Pancreas (tissue), 10 donors: ENCODE measurements at regions not wholly inside any gene's neighbourhood (a gene's known extent, or its start where the extent isn't known, plus 50 kb on each side); places are given as distances from the start of the nearest gene placed in this dataset.

Experiments
- ATAC-seq, 4 donors: fragments of 200-7000 bp; cut with Tn5 transposase; one replicate each; pipeline versions ENCODE4 v1.8.0 to v1.9.1; 2020; ENCODE audit warnings: mild to moderate bottlenecking in 4 of 4, moderate library complexity in 4 of 4
- DNase-seq, 6 donors: peaks; one replicate each; pipeline ENCODE4 v3.0.0-alpha.2; 2020
- FAIRE-seq: peaks from 2 replicates; lab custom pipeline; 2012; peaks lifted over from hg19 to GRCh38; lab: Jason Lieb, UNC
- H3K27ac ChIP-seq, 4 donors: fragments of 200-600 bp; sonication (generic); 1 replicate in 3 of 4; 2 replicates in 1 of 4; pipeline versions ENCODE4 v1.5.0 to v1.8.0; 2020
- H3K27me3 ChIP-seq, 4 donors: fragments of 200-600 bp; one replicate each; pipeline ENCODE4 v1.8.0; 2021
- H3K36me3 ChIP-seq, 3 donors: fragments of 200-600 bp; sonication (generic) in 1 of 3; one replicate each; pipeline versions ENCODE4 v1.5.0 to v1.8.0; 2020 to 2021
- H3K4me1 ChIP-seq, 3 donors: fragments of 200-600 bp; one replicate each; pipeline ENCODE4 v1.8.0; 2021
- H3K4me3 ChIP-seq, 4 donors: fragments of 200-600 bp; sonication (generic) in 2 of 4; one replicate each; pipeline versions ENCODE4 v1.5.0 to v1.8.0; 2020 to 2021
- H3K9me3 ChIP-seq, 4 donors: fragments of 200-600 bp; one replicate each; pipeline ENCODE4 v1.8.0; 2021
- CTCF ChIP-seq, 4 donors: fragments of 200-600 bp; sonication (generic) in 3 of 4; IDR thresholded peaks; one replicate each; pipeline versions ENCODE4 v1.5.0 to v1.8.0; 2021; ENCODE audit warnings: antibody characterized with exemption in 4 of 4
- WGBS, 2 donors: extraction: QIAGEN DNeasy Blood & Tissue Kit; methylation state at CpG; one replicate each; pipeline ENCODE4 v1.1.7; 2013; 5-methylcytosine and 5-hydroxymethylcytosine counted together
- intact Hi-C, 3 donors: fragments of 100-400 bp; cut with DNase I; formaldehyde crosslinking; loops; one replicate each; pipeline versions ENCODE4 v1.11.1 to v1.14.2; 2022
- donor health status: healthy with polysubstance abuse.
- donor health status: DM: no; HTN: no; CAD: no; lungs with moderate emphysema.
- donor health status: DM: no; HTN: no; CAD: no.
- donor health status: control.
- donor health status: control.
- donor health status: Bipolar disorder and iron deficiency.
- donor health status: DM: yes; HTN: yes; CAD: no.
- donor health status: DM: no; HTN: no; CAD: no.
- donor health status: DM: no; HTN: no; CAD: no.
- donor health status: DM: yes; HTN: yes; CAD: no.

DNA sequence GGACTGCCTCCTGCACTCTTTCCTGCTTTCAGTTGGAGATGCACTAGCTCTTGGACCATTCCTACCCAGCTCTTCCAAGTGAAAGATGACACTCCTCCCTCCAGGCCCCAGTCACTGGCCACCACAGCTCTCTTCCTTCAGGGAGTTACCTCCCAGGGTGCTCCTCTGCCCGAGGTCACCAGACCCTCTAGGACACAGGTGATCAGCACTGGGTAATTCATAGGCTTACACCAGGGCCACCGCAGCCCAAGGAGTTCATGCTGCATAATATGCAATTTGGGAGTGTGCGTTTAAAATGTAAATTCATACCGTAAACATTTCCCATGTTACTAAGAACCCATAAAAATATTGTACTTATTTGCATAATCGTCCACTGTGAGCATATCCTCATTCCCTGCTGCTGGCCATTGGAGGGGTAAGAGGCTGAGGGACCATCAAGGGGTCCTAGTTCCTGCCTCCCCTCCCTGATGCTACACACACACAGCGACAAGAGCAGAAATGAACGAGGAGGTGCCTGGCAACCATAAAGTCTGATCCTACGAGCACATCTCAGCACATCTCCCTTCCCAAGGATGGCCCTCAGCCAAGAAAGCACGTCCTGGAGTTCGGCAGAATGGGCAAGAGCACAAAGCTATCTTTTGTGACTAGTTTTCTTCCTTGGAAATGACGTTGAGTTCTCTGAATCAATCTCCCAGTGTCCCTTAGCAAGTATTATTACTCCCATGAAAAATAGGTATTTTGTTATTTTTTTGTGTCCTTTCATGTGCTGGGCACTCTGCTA, 222.9 kb upstream of the RAB4A start:
- ATAC-seq, result no peak
- intact Hi-C loops, result no loop called here
- Histone ChIP-seq H3K27me3 (no peaks in the 10 kb centered on the region), H3K9me3 (no peaks in the 10 kb centered on the region), H3K36me3 (no peaks in the 10 kb centered on the region), H3K27ac (no peak overlapping the region), H3K4me1 (no peaks in the 10 kb centered on the region), H3K4me3 (no peak overlapping the region)
- FAIRE-seq, result no peak
- no peak for TF ChIP-seq CTCF (IDR thresholded peaks at IDR 0.05)
- WGBS, 2 donors, result 72 to 77% methylated on average over 11 of the region's 11 CpGs
- DNase-seq, result no peak

DNA sequence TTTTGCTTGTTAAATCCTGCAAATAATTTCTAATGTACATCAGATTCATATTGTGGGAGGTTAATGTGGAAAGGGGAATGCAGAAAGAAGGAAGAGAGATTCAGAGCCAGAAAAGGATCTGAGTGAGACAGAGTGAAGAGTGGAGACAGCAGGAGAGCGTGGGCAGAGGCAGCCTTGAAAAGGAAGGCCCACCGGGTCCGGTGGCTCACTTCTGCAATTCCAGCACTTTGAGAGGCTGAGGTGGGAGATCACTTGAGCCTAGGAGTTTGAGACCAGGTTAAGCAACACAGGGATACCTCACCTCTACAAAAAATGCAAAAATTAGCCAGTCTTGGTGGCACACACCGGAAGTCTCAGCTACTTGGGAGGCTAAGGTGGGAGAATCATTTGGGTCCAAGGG, 222.0 kb upstream of the RAB4A start:
- ATAC-seq (no peak), DNase-seq (no peak), FAIRE-seq (no peak)
- no peak overlapping the region for H3K27ac ChIP-seq
- H3K4me1 ChIP-seq, result no peaks in the 10 kb centered on the region
- no peaks in the 10 kb centered on the region for H3K36me3 ChIP-seq
- WGBS, 2 donors, result 92 to 96% methylated on average over 4 of the region's 4 CpGs
- H3K4me3 ChIP-seq, result no peak overlapping the region
- TF ChIP-seq CTCF (IDR thresholded peaks at IDR 0.05), result no peak
- intact Hi-C loops, result no loop called here
- no peaks in the 10 kb centered on the region for H3K27me3 ChIP-seq
- H3K9me3 ChIP-seq, result no peaks in the 10 kb centered on the region

- Histone ChIP-seq H3K27me3 (no peaks in the 10 kb centered on the region), H3K27ac (no peak overlapping the region), H3K4me3 (no peak overlapping the region), H3K36me3 (no peaks in the 10 kb centered on the region), H3K9me3 (no peaks in the 10 kb centered on the region), H3K4me1 (peaks cover 6 to 13% (median 11%) of the 10 kb centered on the region in 3 donors)
- FAIRE-seq, result no peak
- DNase-seq, result no peak
- no peak for TF ChIP-seq CTCF (IDR thresholded peaks at IDR 0.05)
- WGBS, 2 donors, result 78 to 95% methylated on average over 1 of the region's 1 CpG
- intact Hi-C loops, result no loop called here
- no peak for ATAC-seq
These were observed 214.9 kb upstream of the RAB4A start for GRCh38 chr1:229056046-229056445.

DNA sequence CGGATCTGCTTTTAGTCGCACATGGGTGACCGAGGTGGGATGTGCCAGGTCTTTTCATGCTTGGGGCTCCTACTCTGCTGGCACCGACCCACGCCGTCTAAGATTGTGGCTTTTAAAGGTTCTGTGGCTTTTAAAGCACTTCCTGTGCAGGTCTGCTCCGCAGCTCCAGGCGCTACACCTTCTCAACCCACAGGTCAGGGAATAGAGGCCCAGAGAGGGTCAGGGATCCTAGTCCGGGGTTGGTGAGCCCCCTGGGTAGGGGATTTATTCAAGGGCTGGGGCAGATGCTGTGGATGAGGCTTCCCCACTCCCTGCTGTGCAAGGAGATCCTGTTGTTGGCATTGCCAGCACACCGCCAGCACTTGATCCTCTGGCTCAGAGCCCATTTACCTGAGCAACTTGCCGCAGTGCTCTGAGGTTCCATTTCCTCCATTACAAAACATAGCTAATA, 212.8 kb upstream of the RAB4A start:
- no peaks in the 10 kb centered on the region for H3K9me3 ChIP-seq
- no peak overlapping the region for H3K4me3 ChIP-seq
- peak; percentile 43 to 62 (median 59) for ATAC-seq
- intact Hi-C loops, result no loop called here
- no peak for FAIRE-seq
- H3K27ac ChIP-seq, result peak overlapping the region in 1 of 4 donors; percentile 19
- 78 to 83% methylated on average over 11 of the region's 11 CpGs for WGBS, 2 donors
- H3K27me3 ChIP-seq, result no peaks in the 10 kb centered on the region
- no peak for TF ChIP-seq CTCF (IDR thresholded peaks at IDR 0.05)
- no peaks in the 10 kb centered on the region for H3K36me3 ChIP-seq
- H3K4me1 ChIP-seq, result peaks cover 6 to 13% (median 11%) of the 10 kb centered on the region in 3 donors
- DNase-seq, result peak in 2 of 6 donors; percentile 38 to 44

DNA sequence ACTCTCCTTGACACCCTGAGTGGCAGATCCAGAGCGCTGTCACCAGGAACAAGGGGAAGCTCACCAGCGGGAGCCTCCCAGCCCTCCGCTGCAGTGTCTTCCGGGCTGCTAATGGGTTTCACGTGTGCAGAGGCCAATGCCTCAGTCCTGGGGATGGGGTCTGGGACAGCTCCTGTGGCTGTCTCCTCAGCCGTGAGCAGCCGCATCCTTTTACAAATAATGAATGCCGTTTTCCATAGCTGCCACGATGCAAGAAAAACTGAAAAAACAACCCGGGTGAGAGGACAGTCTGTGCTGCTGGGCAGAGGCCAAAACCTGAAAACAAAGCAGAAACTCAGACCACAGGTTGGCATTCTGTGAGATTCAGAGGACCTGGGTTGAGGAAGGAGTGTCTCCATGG, 212.2 kb upstream of the RAB4A start:
- no peak for FAIRE-seq
- no peak for TF ChIP-seq CTCF (IDR thresholded peaks at IDR 0.05)
- Histone ChIP-seq H3K27me3 (no peaks in the 10 kb centered on the region), H3K27ac (peak overlapping the region in 2 of 4 donors; percentile 8 to 19), H3K4me1 (peaks cover 6 to 16% (median 14%) of the 10 kb centered on the region in 3 donors), H3K36me3 (no peaks in the 10 kb centered on the region), H3K4me3 (no peak overlapping the region), H3K9me3 (no peaks in the 10 kb centered on the region)
- ATAC-seq, result peak in 3 of 4 donors; percentile 29 to 57 (median 47)
- DNase-seq, result no peak
- WGBS, 2 donors, result 68 to 72% methylated on average over 10 of the region's 10 CpGs
- intact Hi-C loops, result no loop called here
